A673 (cell line): ENCODE measurements at regions not wholly inside any gene's neighbourhood (a gene's known extent, or its start where the extent isn't known, plus 50 kb on each side); places are given as distances from the start of the nearest gene placed in this dataset.

Source experiments
- BruUV-seq: library from RNA; stranded (reverse); fragments of 400-500 nt; replicated peaks from 2 replicates; lab custom pipeline; 2021; lab: Mats Ljungman, UMichigan
- CTCF ChIA-PET: fragments of 300-600 bp; sonication (Branson Sonifier 250); formaldehyde crosslinking; loops from one replicate; lab custom pipeline; 2022; ENCODE audit warnings: antibody characterized with exemption; lab: Charles Lee
- POLR2A ChIA-PET: fragments of 300-600 bp; sonication (Branson Sonifier 250); formaldehyde crosslinking; loops from one replicate; lab custom pipeline; 2022; ENCODE audit warnings: antibody characterized with exemption; ENCODE audit not compliant: low non-redundant PET; lab: Charles Lee
- DNase-seq: peaks from one replicate; pipeline ENCODE4 v3.0.0-alpha.2; 2015; ENCODE audit warnings: low spot score
- H3K27ac ChIP-seq: fragments of 200-600 bp; sonication (generic); 2 replicates; pipeline ENCODE4 v1.5.1; 2016; ENCODE audit warnings: mixed run types, low read depth, mild to moderate bottlenecking, mixed read lengths, antibody characterized with exemption, low read length; ENCODE audit not compliant: poor library complexity, severe bottlenecking
- H3K27me3 ChIP-seq: fragments of 200-600 bp; sonication (generic); replicated peaks from 2 replicates; pipeline ENCODE4 v1.6.1; 2017; ENCODE audit warnings: mixed run types, low read depth, mild to moderate bottlenecking, mixed read lengths, antibody characterized with exemption, low read length; ENCODE audit not compliant: insufficient read depth, poor library complexity
- H3K36me3 ChIP-seq: fragments of 200-600 bp; sonication (generic); 2 replicates; pipeline ENCODE4 v1.6.1; 2016; ENCODE audit warnings: mixed run types, mild to moderate bottlenecking, mixed read lengths, antibody characterized with exemption, low read length; ENCODE audit not compliant: insufficient read depth, poor library complexity, severe bottlenecking
- H3K4me1 ChIP-seq: fragments of 200-600 bp; sonication (generic); 2 replicates; pipeline ENCODE4 v1.6.1; 2017; ENCODE audit warnings: mixed run types, mild to moderate bottlenecking, mixed read lengths, antibody characterized with exemption, low read length; ENCODE audit not compliant: insufficient read depth, poor library complexity, severe bottlenecking
- H3K4me3 ChIP-seq: fragments of 200-600 bp; sonication (generic); 2 replicates; pipeline ENCODE4 v1.5.1; 2016; ENCODE audit warnings: low read depth, mixed run types, mild to moderate bottlenecking, mixed read lengths, low read length; ENCODE audit not compliant: poor library complexity, severe bottlenecking
- H3K9me3 ChIP-seq: fragments of 200-600 bp; sonication (generic); 2 replicates; pipeline ENCODE4 v1.6.1; 2016; ENCODE audit warnings: mixed run types, low read depth, mild to moderate bottlenecking, mixed read lengths, antibody characterized with exemption, low read length; ENCODE audit not compliant: poor library complexity, severe bottlenecking
- CTCF ChIP-seq: fragments of 300-800, 200-600 bp; sonication (generic); conservative IDR thresholded peaks from 2 replicates; pipeline ENCODE4 v1.5.1; 2017; ENCODE audit warnings: low read depth, mild to moderate bottlenecking, antibody characterized with exemption, low read length, moderate library complexity, mixed read lengths
- EZH2 ChIP-seq: fragments of 200-600 bp; sonication (generic); IDR thresholded peaks from 2 replicates; pipeline ENCODE4 v1.6.1; 2017; ENCODE audit warnings: borderline replicate concordance, low read depth, mild to moderate bottlenecking, mixed read lengths, antibody characterized with exemption, low read length; ENCODE audit not compliant: poor library complexity, severe bottlenecking
- intact Hi-C: fragments of 100-400 bp; cut with micrococcal nuclease; formaldehyde crosslinking; loops from one replicate; pipeline ENCODE4 v1.10.0; 2022; ENCODE audit not compliant: unreplicated experiment

GRCh38 chr5:34449639-34450038, 206.5 kb upstream of the RAI14 start:
- intact Hi-C loops, result loop anchor here (5.0 kb wide), 1 partner anchor 452 kb away; no protein-coding TSS in a partner anchor
- TF ChIP-seq EZH2 (no peak), CTCF (no peak)
- POLR2A ChIA-PET, result no interaction called here

DNA sequence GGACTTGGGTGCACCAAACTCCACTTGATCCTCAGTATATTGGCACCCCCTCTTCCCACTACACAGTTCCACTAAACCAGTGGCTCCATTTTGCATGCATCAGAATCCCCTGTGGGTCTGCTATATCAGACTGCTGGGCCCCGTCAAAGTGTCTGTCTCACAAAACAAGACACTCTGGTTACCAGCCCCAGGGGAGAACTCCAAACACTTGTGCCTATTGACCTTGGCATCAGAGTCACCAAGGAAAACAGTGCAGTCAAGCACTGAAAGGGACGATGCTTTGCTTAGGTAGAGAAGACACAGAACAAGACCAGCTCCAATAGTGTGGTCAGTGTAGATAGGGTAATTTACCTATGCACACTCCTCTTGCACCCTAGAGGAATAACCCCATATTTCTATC, 205.8 kb upstream of the RAI14 start:
- DNase-seq, result no peak
- Histone ChIP-seq H3K27ac (no peak overlapping the region), H3K36me3 (no peaks in the 10 kb centered on the region), H3K9me3 (no peaks in the 10 kb centered on the region), H3K27me3 (no peaks in the 10 kb centered on the region), H3K4me1 (no peaks in the 10 kb centered on the region), H3K4me3 (no peak overlapping the region)
- intact Hi-C loops, result loop anchor here (5.0 kb wide), 1 partner anchor 453 kb away; no protein-coding TSS in a partner anchor
- ChIA-PET POLR2A (no interaction called here), CTCF (no interaction called here)
- BruUV-seq, result no TSS peak
- TF ChIP-seq EZH2, result no peak
- no peak for TF ChIP-seq CTCF

More at GRCh38 chr5:34449639-34450038, 206.5 kb upstream of the RAI14 start:
- CTCF ChIA-PET, result no interaction called here
- Histone ChIP-seq H3K9me3 (no peaks in the 10 kb centered on the region), H3K4me1 (no peaks in the 10 kb centered on the region), H3K36me3 (no peaks in the 10 kb centered on the region), H3K27me3 (no peaks in the 10 kb centered on the region), H3K4me3 (no peak overlapping the region), H3K27ac (no peak overlapping the region)
- BruUV-seq, result no TSS peak
- no peak for DNase-seq

DNA sequence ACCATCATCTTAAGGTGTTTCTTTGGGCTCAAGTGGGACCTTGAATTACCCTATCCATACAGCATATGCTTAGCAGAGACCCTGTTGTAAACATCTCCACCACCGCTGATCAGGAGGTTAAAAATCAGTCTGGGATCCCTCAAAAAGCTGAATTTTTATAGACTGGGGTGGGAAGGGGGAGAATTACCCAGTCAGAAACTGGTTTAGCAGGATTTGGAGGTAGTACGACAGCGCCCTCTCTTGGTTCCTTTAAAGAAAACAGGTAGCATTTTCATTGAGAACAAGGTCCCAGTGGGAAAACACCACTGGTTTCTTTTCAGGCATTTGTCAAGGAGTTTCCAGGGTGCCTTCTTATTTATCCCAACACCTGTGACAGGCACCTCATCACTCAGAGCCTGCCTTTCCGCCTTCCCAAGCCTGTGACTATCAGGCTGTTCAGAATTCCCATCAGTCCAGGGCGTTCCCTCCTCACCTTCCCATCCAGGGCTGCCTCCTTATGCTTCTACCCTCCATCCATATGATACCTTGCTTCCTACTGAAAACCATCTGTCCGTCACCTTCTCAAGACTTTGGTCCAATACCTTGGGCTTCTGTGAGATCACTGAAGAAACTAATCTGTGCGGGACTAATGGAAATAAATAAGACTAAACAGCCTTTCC, 203.8 kb upstream of the RAI14 start:
- TF ChIP-seq CTCF, result peak; percentile 53
- no peak for TF ChIP-seq EZH2
- BruUV-seq, result no TSS peak
- ChIA-PET POLR2A (no interaction called here), CTCF (no interaction called here)
- DNase-seq, result peak; percentile 51
- Histone ChIP-seq H3K4me3 (no peak overlapping the region), H3K9me3 (no peaks in the 10 kb centered on the region), H3K36me3 (no peaks in the 10 kb centered on the region), H3K27ac (no peak overlapping the region), H3K4me1 (no peaks in the 10 kb centered on the region), H3K27me3 (no peaks in the 10 kb centered on the region)
- intact Hi-C loops, result loop anchor here (5.0 kb wide), 1 partner anchor 455 kb away; no protein-coding TSS in a partner anchor
